OCI-LY7 (cell line): ENCODE measurements at regions not wholly inside any gene's neighbourhood (a gene's known extent, or its start where the extent isn't known, plus 50 kb on each side); places are given as distances from the start of the nearest gene placed in this dataset.

Experiments used
- BruUV-seq: library from RNA; stranded (reverse); fragments of 400-500 nt; replicated peaks from 2 replicates; lab custom pipeline; 2021; lab: Mats Ljungman, UMichigan
- CTCF ChIA-PET: fragments of 300-600 bp; sonication (Branson Sonifier 250); formaldehyde crosslinking; loops from one replicate; lab custom pipeline; 2022; ENCODE audit warnings: antibody characterized with exemption; ENCODE audit not compliant: unreplicated experiment; lab: Charles Lee
- POLR2A ChIA-PET: fragments of 300-600 bp; sonication (Branson Sonifier 250); formaldehyde crosslinking; loops from one replicate; lab custom pipeline; 2022; ENCODE audit warnings: antibody characterized with exemption; lab: Charles Lee
- DNase-seq: peaks from one replicate; pipeline ENCODE4 v3.0.0-alpha.2; 2015; ENCODE audit warnings: low spot score
- H2AFZ ChIP-seq: fragments of 200-600 bp; sonication (generic), shearing (Covaris generic); 2 replicates; pipeline ENCODE4 v1.6.1; 2014; ENCODE audit warnings: mild to moderate bottlenecking, antibody characterized with exemption, low read length, moderate library complexity
- H3K27ac ChIP-seq: fragments of 200-600 bp; sonication (generic); 2 replicates; pipeline ENCODE4 v1.5.1; 2014; ENCODE audit warnings: mixed run types, low read depth, mild to moderate bottlenecking, moderate library complexity, low read length, inconsistent platforms; ENCODE audit not compliant: poor library complexity, severe bottlenecking
- H3K36me3 ChIP-seq: fragments of 200-600 bp; sonication (generic); 2 replicates; pipeline ENCODE4 v1.6.1; 2014; ENCODE audit warnings: mild to moderate bottlenecking, antibody characterized with exemption, low read length, moderate library complexity, mixed read lengths; ENCODE audit not compliant: insufficient read depth
- H3K4me1 ChIP-seq: fragments of 200-600 bp; sonication (generic); 2 replicates; pipeline ENCODE4 v1.5.1; 2014; ENCODE audit warnings: mild to moderate bottlenecking, low read length; ENCODE audit not compliant: insufficient read depth, poor library complexity, severe bottlenecking
- H3K4me2 ChIP-seq: fragments of 200-600 bp; sonication (generic); 2 replicates; pipeline ENCODE4 v1.6.1; 2014; ENCODE audit warnings: mild to moderate bottlenecking, low read length
- H3K4me3 ChIP-seq: fragments of 200-600 bp; sonication (generic); 2 replicates; pipeline ENCODE4 v1.5.1; 2014; ENCODE audit warnings: mild to moderate bottlenecking, low read depth, low read length; ENCODE audit not compliant: poor library complexity, severe bottlenecking
- H3K79me2 ChIP-seq: fragments of 200-600 bp; sonication (generic); 2 replicates; pipeline ENCODE4 v1.6.1; 2016; ENCODE audit warnings: low read depth, mild to moderate bottlenecking, low read length, moderate library complexity, mixed read lengths; ENCODE audit not compliant: insufficient read depth
- H3K9me2 ChIP-seq: fragments of 200-600 bp; sonication (generic); 2 replicates; pipeline ENCODE4 v1.6.1; 2016; ENCODE audit warnings: mild to moderate bottlenecking, low read length, mixed read lengths; ENCODE audit not compliant: insufficient read depth
- H3K9me3 ChIP-seq: fragments of 200-600 bp; sonication (generic); 2 replicates; pipeline ENCODE4 v1.6.1; 2014; ENCODE audit warnings: mild to moderate bottlenecking, mixed run types, low read length, mixed read lengths
- H4K20me1 ChIP-seq: fragments of 200-600 bp; sonication (generic); 2 replicates; pipeline ENCODE4 v1.6.1; 2014; ENCODE audit warnings: mild to moderate bottlenecking, antibody characterized with exemption, low read length, moderate library complexity, mixed read lengths; ENCODE audit not compliant: insufficient read depth
- CTCF ChIP-seq: fragments of 200-600 bp; sonication (generic); conservative IDR thresholded peaks from 2 replicates; pipeline ENCODE4 v1.5.1; 2014; ENCODE audit warnings: mild to moderate bottlenecking, antibody characterized with exemption, low read length, moderate library complexity, mixed read lengths
- EZH2phosphoT487 ChIP-seq: fragments of 200-600 bp; sonication (generic); IDR thresholded peaks from 2 replicates; pipeline ENCODE4 v1.6.1; 2018; ENCODE audit warnings: low read depth, borderline replicate concordance, mild to moderate bottlenecking, mixed run types, antibody characterized with exemption, low read length, moderate library complexity, mixed read lengths
- intact Hi-C: fragments of 100-400 bp; cut with micrococcal nuclease; formaldehyde crosslinking; loops from one replicate; pipeline ENCODE4 v1.10.0; 2022; ENCODE audit not compliant: unreplicated experiment

DNA sequence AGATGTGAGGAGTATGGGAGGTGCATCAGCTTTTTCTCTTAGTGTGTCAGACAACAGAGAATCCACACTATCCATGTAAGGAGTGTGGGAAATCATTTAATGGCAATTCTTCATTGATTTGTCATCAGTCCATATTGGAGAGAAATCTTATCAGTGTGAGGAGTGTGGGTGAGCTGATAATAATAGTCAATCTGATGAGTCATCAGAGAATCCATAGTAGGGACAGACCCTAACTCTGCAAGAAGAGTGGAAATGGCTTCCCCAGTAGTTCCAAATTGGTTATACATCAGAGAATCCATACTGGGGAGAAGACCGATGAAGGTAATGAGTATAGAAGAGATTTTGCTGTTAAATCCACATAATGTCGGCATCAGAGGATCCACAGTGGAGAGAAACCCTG is 150.5 kb upstream of the THUMPD2 start:
- no peak overlapping the region for H3K4me2 ChIP-seq
- intact Hi-C loops, result no loop called here
- H3K9me3 ChIP-seq, result no peaks in the 10 kb centered on the region
- ChIA-PET POLR2A (no interaction called here), CTCF (no interaction called here)
- DNase-seq, result no peak
- H3K36me3 ChIP-seq, result peaks cover 11% of the 10 kb centered on the region; the same call in 1 of the 2 replicates
- no peak overlapping the region for H2AFZ ChIP-seq
- BruUV-seq, result no TSS peak
- TF ChIP-seq CTCF (no peak), EZH2phosphoT487 (no peak)
- H3K79me2 ChIP-seq, result no peaks in the 10 kb centered on the region
- H4K20me1 ChIP-seq, result no peaks in the 10 kb centered on the region
- H3K9me2 ChIP-seq, result no peaks in the 10 kb centered on the region
- H3K4me1 ChIP-seq, result no peaks in the 10 kb centered on the region
- H3K4me3 ChIP-seq, result no peak overlapping the region
- H3K27ac ChIP-seq, result no peak overlapping the region

- Histone ChIP-seq H3K4me1 (peaks cover 38% of the 10 kb centered on the region), H3K4me3 (no peak overlapping the region), H3K4me2 (no peak overlapping the region), H3K79me2 (no peaks in the 10 kb centered on the region), H3K9me3 (no peaks in the 10 kb centered on the region), H3K9me2 (no peaks in the 10 kb centered on the region), H4K20me1 (no peaks in the 10 kb centered on the region), H3K27ac (no peak overlapping the region), H2AFZ (no peak overlapping the region), H3K36me3 (peaks cover 13% of the 10 kb centered on the region)
- DNase-seq, result no peak
- CTCF ChIA-PET, result no interaction called here
- no TSS peak for BruUV-seq
- intact Hi-C loops, result no loop called here
- POLR2A ChIA-PET, result no interaction called here
- TF ChIP-seq EZH2phosphoT487, result no peak
- no peak for TF ChIP-seq CTCF
Observed at GRCh38 chr2:39925312-39925711, 146.3 kb upstream of the THUMPD2 start.

GRCh38 chr2:39923455-39923854 is 144.4 kb upstream of the THUMPD2 start:
- peak overlapping the region; percentile 33 for H3K4me2 ChIP-seq
- POLR2A ChIA-PET, result interaction anchor here (0.7 to 1.7 kb wide), 8 partner anchors 11 to 256 kb away, joined by 3 to 4 read pairs (median 3); no protein-coding TSS in a partner anchor
- TF ChIP-seq CTCF (no peak), EZH2phosphoT487 (no peak)
- intact Hi-C loops, result loop anchor here (5.0 kb wide), 2 partner anchors 179 to 254 kb away; no protein-coding TSS in a partner anchor
- peaks cover 18% of the 10 kb centered on the region for H3K36me3 ChIP-seq
- no peaks in the 10 kb centered on the region for H4K20me1 ChIP-seq
- H3K79me2 ChIP-seq, result no peaks in the 10 kb centered on the region
- H3K4me3 ChIP-seq, result no peak overlapping the region
- H3K9me2 ChIP-seq, result no peaks in the 10 kb centered on the region
- CTCF ChIA-PET, result interaction anchor here (0.7 to 0.9 kb wide), 2 partner anchors 10 to 42 kb away, joined by 3 read pairs; no protein-coding TSS in a partner anchor
- H3K27ac ChIP-seq, result no peak overlapping the region
- H2AFZ ChIP-seq, result peak overlapping the region; percentile 65
- H3K4me1 ChIP-seq, result peaks cover 57% of the 10 kb centered on the region
- no TSS peak for BruUV-seq
- peaks cover 9% of the 10 kb centered on the region for H3K9me3 ChIP-seq
- DNase-seq, result no peak
